GM19239 (cell line): ENCODE measurements at regions not wholly inside any gene's neighbourhood (a gene's known extent, or its start where the extent isn't known, plus 50 kb on each side); places are given as distances from the start of the nearest gene placed in this dataset.
A peak's percentile ranks its signal among the peaks of the same experiment; 100 is the strongest.

Experiments
- DNase-seq: peaks from one replicate; pipeline ENCODE4 v3.0.0; 2011; ENCODE audit warnings: low spot score; ENCODE audit not compliant: insufficient read length
- FAIRE-seq: peaks from 2 replicates; lab custom pipeline; 2011; peaks lifted over from hg19 to GRCh38; lab: Jason Lieb, UNC

DNA sequence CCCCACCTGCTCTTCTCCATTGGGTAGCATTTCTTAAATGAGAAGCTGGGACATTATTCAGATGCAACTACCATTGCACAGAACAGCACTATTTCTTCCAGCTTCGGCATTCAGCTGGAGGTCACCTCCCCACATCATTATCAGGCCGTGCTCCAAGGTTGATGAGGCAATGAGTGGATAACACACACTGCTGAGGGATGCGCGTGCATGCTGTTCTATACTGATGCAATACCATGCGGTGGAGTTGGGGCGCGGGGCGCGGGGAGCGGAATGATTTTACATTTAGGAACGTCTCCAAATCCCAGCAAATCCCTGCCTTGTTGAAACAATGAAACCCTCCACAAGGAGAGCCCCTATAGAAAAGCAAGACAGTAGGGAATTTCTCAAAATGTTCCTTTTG is 283.4 kb downstream of the GRIN2B start:
- FAIRE-seq, result no peak
- no peak for DNase-seq

DNA sequence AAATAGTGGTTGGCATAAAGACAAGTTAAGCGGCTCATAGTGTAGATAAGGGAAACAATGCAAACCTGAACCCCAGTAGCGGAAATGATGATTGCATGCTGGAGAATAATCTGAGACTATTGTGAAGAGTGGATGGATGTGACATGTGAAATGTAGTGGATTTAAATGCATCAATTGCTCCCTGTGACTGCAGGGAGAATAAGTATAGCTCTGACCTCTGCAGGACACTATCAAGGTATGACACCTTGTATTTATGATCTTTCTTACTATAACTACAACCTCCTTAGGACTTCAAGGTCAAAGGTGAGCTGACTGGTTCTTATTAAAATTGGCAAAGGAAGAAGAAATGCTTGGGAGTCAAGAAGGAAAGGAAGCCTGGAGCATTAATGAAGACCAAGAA is 285.6 kb downstream of the GRIN2B start:
- DNase-seq (no peak), FAIRE-seq (no peak)

DNA sequence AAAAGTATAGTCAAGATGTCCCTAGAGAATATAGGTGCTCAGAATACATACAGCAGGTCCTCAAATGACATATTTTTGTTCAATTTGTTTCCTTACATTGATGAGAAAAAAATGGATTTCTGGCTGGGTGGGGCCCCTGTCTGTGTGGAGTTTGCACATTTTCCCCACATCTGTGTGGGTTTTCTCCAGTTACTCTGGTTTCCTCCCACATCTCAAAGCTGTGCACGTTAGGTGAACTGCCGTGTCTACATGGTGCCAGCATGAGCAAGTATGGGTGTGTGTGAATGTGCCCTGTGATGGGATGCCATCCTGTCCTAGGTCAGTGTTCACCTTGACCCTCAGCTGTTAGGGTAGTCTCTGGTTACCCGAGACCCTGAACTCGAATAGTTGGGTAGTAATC is 289.1 kb downstream of the GRIN2B start:
- FAIRE-seq (no peak), DNase-seq (no peak)

DNA sequence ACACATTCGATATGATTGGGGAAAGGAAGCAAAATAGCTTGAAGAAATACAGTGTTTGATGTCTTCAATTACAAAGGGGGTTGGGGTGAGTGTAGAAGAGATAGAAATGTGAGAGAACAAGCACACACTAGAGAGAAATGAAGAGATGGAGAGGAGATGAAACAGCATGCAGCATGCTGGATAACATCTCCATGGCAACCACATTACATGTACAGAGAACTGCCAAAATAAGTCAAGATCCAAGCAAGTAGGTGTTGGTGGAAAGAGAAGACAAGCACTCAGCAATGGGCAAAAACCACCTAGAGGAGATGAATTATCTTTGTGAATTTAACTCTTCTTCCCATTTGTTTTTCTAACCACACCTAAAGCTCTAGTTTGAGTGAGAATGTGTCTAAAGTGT is 289.8 kb downstream of the GRIN2B start:
- FAIRE-seq (no peak), DNase-seq (no peak)

DNA sequence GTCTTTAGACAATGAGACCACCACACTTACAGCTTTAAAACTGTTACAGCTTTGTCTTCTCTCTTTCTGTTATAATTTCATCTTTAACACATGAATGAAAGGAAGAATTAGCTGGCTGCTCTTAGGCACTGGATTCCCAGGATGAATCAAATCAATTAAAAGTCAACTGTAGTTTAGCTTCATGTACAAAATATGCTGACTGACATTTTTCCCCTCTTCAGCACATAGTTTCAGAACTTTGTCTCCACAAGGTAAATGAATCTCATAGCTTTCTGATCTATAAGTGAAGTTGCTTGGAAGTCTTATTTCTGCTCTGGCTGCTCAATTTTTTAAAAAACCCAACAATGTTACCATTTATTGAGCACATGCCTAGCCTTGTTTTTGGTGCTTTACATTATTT is 293.8 kb downstream of the GRIN2B start:
- FAIRE-seq (no peak), DNase-seq (no peak)

DNA sequence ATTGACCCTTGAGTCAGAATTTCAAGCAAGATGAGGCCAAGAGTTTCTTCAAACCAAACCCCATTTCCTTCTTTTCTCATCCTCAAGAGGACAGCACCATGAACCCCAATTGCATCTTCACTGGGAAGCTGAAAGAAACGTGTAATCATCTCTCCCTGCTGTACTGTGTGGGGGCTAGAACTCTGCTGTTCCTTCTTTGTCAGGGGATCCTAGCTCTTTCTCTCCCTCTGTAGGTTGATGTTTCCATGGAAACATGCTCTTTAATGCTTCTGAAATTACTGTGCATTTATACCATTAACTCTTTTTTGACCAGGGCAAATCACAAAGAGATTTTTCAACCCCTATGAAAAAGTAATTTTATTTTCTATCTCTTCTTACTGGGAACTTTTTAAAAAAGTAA is 295.1 kb downstream of the GRIN2B start:
- FAIRE-seq, result no peak
- no peak for DNase-seq

DNA sequence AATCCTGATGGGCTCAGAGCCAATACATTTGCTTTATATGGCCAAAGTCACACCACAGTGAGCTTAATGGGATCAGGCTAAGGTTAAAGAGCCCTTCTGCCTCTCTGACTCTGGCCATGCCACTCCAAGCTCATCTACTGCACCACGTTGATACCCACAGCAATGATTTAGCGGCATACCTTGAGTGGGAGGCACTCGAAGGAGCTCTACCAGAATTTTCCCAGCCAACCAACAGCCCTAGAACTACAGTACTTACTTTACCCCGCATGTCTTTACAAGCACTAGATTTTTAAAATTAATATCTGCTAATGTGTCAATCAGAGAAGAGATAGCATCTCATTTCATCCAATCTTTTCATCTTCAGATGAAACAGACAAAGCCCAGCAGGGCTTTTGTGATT is 300.5 kb downstream of the GRIN2B start:
- FAIRE-seq, result no peak
- DNase-seq, result no peak

DNA sequence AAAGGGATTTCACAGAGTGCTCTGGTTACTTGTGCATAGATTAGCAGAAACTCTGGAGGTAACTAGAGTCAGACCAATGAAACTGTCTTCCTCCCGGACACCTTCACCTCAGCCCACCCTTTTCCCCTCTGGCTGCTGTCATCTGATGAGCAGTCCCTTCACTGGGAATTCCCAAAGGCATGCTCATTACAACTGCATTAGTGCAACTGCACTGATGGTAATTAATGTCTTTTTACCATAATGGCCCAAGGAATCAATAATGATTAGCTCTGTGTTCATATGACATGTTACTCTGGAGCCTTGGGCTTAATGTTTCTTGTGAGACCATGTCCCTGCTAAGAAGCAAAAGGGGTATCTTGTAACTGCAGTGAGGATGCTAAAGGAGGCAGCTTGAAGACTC is 304.5 kb downstream of the GRIN2B start:
- DNase-seq (no peak), FAIRE-seq (no peak)

DNA sequence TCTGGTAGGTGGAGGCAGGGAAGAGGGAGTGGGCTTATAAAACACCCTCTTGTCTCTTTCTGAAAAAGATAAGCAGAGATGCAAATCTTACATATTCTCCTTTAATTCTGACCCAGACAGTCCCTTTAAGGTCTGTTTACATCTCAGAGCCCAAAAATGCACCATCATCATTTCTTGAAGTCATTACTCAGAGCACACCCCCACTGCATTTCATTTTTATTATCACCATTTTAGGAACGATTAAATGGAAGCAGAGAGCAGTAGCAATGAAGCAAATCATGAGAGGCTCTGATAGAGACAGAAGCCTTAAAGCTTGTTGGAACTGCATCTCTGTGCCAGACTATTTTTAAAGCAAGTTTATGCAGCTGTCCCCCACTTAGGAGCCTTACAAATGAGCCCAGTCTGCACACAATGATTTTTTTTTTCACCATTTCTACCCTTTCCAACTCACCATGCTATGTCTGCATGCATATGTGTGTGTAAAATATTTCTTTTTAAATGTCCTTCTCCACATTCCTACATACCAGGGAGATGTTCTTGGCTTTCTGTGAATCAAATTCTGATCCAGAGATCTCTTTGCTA is 311.0 kb downstream of the GRIN2B start:
- FAIRE-seq (no peak), DNase-seq (no peak)

DNA sequence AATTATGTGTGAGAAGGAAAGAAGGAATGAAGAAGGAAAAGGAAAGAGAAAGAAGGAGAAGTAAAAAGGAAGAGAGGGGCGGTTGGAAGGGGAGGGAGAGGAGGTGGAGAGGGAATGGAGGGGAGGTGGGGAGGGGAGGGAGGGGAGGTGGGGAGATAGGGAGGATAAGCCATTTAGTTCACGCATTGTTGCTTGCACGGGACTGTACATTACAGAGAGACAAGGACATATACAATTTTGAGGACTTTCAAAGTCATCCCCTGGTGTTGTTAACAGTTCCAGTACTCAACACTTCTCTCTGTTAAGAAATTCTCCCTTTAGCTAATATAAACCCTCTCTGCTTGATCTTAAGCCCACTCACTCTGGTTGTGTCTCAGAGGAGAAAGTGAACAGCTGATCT is 312.5 kb downstream of the GRIN2B start:
- no peak for DNase-seq
- no peak for FAIRE-seq

DNA sequence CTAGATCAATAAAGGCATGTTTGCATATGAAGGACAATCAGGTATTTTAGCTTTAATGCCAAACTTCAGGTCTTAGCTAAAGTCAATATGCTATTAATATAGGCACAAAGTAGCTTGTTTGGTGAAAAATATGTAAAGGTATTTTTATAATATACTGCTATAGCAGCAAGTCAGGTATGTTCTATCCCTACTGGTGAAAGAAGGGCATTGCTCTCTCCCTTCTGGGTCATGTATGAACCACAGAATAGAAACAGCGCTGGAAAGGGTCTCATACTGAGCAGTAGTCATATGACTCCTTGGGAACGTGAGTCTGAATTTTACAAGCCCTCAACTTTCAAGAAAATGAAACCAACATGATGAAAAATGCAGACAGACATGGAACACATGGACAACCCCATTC is 314.6 kb downstream of the GRIN2B start:
- DNase-seq (no peak), FAIRE-seq (no peak)

DNA sequence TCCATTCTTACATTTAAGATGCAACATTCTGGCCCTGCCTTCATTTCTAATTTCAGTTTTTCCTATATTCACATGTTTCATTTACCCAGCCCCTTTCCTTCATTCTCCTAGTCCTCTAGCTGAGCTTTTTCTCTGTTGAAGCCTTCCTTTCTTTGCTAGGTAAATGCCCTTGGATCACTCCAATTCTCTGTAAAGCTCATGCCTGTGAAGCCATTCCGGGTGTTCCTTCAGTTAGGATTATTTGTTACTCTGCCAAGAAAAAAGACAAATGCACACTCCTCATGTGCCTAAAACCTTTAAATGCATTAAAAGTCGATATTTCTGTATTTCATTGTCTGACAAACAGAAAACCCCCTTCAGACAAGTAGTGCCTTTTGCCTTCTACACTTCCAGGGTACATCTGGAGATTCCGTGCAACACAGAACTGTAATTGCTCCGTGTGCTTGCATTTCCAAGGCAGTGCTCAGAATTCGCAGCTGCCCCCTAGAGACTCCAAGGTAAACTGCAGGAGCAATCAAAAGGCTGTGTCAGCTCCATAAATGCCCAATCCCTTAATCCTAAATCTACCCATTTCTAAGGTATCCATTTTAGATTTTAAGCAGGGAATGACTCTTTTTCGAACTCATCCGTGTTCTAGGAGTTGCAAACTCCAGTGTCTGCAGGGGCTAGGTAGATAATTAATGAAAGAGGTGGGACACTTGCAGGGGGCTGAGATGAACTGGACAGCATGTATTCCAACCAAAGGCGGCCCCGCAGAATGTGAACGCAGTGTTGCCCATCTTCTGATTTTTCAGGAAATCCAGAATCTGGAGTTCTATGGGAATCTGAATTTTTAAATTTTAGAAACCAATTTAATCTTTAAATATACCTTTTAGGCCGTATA is 320.2 kb downstream of the GRIN2B start:
- FAIRE-seq, result peak; percentile 33
- DNase-seq, result peak; percentile 9

DNA sequence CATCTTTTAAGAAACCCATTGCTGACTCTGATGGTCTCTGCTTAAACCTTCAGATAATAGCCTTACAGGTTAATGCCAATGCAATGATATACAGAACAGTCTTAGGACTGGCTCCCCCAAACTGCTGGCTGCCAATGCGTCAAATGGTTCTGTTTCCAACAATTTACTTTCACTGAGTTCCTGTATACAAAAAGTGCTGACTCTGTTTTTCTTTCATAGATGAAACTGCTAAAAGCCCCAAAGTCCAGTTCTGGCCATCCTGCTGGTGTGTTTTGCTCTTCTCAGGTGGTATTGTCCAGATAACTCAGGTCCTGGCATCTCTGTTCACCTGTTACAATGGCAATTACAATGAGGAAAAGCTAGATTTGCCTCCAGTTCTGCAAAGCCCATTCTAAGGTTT is 326.9 kb downstream of the GRIN2B start:
- FAIRE-seq (no peak), DNase-seq (no peak)

DNA sequence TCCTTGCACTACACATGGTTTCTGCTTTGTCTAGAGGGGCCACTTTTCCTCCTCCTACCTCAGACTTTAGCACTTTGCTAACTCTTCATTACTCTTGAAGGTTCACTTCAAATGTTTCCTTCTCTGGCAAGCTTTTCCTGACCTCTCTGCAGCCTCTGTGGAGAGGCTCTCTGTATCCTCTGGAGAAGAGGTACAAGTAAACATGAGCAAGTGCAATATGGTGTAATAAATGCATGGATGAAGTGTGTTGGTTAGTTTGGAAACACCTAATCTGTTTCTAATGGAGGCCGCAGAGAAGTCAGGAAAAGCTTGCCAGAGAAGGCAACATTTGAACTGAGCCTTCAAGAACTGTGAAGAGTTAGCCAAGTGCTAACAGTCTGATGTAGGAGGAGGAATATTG is 329.3 kb downstream of the GRIN2B start:
- FAIRE-seq, result no peak

DNA sequence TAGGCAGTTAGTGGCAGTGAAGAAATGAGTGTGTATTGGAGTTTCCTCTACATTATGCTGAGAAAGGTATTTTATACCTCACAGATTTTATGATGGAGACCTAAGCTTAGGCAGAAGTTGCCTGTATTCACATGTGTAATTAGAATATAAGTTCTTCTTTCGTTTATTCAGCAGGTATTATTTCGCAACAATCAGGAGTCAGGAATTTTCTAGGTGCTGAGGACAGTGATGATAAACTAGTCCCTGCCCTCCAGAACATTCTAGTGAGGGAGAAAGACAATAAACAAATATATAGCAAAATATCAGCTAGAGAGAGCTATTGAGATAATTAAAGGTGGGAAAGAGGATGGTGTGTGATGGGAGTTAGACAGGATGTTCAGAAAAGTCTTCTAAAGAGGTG is 345.7 kb downstream of the GRIN2B start:
- FAIRE-seq, result no peak
- no peak for DNase-seq

More for the DNA sequence above, 329.3 kb downstream of the GRIN2B start:
- no peak for DNase-seq

DNA sequence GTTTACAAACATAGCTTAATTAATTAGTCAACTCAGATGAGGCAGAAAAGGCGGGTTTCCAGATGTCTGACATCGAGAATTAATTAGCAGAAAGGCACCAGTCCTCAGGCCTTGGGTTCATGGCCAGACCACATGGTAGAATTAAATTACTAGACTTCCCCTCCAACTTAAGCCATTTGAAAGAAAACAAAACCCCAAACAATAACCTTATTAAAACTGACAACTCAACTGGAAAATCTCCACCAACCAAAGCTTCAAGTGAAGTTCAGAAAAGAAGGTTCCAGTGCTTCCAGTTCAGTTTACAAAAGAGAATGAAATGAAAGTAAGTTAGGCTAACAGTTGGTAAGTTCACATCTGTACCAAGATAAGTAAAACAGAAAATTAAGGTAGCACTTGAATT is 349.5 kb downstream of the GRIN2B start:
- FAIRE-seq, result no peak
- no peak for DNase-seq

DNA sequence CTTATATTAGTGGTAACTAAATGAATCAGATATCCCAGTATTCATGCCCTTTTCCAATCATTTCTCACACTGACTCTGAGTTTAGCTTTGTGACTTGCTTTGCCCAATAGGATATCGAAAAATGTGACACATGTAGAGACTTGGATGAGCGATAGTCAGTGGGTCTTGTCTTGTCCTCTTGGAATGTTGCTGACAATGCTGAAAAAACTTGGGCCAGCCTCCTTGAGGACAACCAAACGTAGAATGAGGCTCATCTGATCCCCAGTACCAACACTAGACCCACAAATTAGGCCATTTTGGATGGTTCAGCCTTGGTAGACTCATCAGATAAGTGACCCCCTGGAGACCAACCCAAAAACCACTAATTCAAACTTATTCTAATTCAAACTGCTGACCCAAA is 351.0 kb downstream of the GRIN2B start:
- FAIRE-seq, result no peak

DNA sequence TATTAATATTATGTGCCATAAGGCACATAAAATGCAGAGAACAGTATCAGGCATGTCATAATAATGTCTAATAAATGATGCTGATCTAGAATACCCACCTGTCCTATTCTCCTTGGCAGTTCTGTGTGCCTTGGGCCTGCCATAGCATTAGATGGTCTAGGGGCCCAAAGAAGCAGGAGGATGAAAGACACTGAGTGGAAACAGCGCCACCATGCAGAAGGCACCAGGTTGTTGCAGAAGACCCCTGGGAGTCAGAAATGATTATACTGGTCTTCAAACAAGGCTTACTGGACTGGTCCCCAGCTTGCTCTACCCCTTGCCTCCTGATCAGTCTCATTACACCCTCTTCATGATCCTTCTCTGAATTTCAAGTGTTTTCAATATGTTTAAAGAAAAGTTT is 353.3 kb downstream of the GRIN2B start:
- no peak for DNase-seq

More for the DNA sequence above, 351.0 kb downstream of the GRIN2B start:
- DNase-seq, result no peak

DNA sequence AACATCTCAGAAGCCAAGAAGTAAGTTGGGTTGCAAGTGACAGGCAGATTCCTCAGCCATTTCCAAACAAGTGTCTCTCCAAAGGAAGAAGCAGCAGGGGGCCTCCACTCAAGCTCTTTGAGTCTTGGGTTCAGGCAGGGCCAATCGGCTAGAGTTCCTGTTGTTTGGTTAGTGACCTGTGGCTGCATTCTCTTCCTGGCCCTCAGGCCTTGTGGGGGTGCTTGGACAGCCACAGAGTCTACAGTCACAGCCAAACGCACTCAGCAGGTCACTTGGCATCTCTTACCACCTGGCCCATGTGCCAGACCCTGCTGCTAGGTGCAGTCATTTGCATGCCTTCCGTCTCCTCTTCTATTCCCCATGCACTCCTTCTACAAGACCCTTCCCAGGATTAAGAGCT is 353.9 kb downstream of the GRIN2B start:
- FAIRE-seq (no peak), DNase-seq (no peak)

More for the DNA sequence above, 353.3 kb downstream of the GRIN2B start:
- no peak for FAIRE-seq

DNA sequence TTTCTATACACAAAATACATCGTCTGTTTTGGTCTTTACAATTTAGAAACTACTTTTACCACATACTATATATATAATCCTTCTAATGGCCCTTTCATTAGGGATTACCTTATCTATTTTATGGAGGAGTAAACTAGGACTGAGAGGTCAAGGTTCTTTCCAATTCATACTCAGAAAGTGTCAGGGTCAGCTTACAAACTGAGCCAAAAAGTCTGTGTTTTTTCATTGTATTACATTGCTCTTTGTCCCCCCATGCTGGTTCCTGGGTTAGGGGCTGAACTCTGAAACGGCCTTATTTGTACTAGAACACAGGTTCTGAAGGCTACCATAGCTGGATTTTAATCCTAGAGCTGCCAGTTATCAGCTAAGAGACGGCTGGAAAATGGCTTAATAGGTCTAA is 368.1 kb downstream of the GRIN2B start:
- DNase-seq (no peak), FAIRE-seq (no peak)

DNA sequence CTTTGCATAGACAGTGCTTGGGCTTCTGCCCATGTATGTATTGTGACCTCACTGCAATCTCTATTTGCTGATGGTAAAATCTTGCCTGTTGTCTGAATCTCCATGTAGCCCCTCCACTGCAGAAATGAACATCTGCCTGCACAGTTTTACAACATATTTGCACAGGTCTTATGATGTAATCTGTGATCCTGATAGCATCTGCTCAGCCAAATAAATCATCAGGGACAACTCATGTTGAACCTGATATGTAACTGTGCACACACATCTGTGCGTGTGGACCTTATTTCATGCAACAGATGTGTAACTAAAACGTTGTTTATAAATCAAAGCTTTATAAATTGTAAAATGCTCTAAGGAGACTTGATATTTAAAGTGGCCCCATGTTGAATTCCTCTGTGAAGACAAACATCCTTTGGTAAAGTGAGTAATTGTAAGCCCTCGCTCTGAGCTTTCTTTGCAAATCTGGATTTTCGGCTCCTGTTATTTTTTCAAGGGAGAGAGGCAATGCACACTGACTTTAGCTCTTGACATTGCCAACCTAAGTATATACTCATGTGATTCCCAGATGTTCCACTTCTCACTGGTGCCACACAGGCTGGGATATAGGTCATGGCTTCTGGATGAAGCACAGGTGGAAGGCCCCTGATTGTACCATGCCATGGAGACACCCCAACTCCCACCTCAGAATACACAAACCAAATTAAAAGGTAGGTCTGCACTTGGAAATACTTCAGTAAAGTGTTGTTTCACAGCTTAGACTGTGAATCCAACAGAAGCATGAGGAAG is 371.3 kb downstream of the GRIN2B start:
- DNase-seq (no peak), FAIRE-seq (no peak)
